Activated B cell treated with CpG ODN at 0.5 μM for 24 hours (primary cell): ENCODE measurements at regions not wholly inside any gene's neighbourhood (a gene's known extent, or its start where the extent isn't known, plus 50 kb on each side); places are given as distances from the start of the nearest gene placed in this dataset.

Experiments used
- ATAC-seq: fragments of 200-7000 bp; cut with Tn5 transposase; one replicate; pipeline ENCODE4 v1.10.0; 2021; ENCODE audit warnings: low read depth, mild to moderate bottlenecking, moderate library complexity
- CTCF ChIA-PET: fragments of 350-600 bp; sonication (Branson Sonifier 250); formaldehyde crosslinking; loops from one replicate; lab custom pipeline; 2021; ENCODE audit warnings: antibody characterized with exemption; lab: Charles Lee
- POLR2A ChIA-PET: fragments of 350-600 bp; sonication (Branson Sonifier 250); formaldehyde crosslinking; loops from one replicate; lab custom pipeline; 2021; ENCODE audit warnings: antibody characterized with exemption; lab: Charles Lee
- DNase-seq: peaks from one replicate; pipeline ENCODE4 v3.0.0; 2022
- H3K27ac Mint-ChIP-seq: one replicate; pipeline ENCODE4 v1.8.0; 2020; ENCODE audit warnings: mixed read lengths
- H3K27me3 Mint-ChIP-seq: one replicate; pipeline ENCODE4 v1.8.0; 2021; ENCODE audit warnings: mixed read lengths
- H3K36me3 Mint-ChIP-seq: one replicate; pipeline ENCODE4 v1.8.0; 2021; ENCODE audit warnings: low read depth, mixed read lengths
- H3K4me1 Mint-ChIP-seq: one replicate; pipeline ENCODE4 v1.8.0; 2021; ENCODE audit warnings: mixed read lengths
- H3K4me3 Mint-ChIP-seq: one replicate; pipeline ENCODE4 v1.8.0; 2020; ENCODE audit warnings: mild to moderate bottlenecking, mixed read lengths
- H3K9me3 Mint-ChIP-seq: one replicate; pipeline ENCODE4 v1.8.0; 2020; ENCODE audit warnings: mixed read lengths
- CTCF ChIP-seq: fragments of 200-600 bp; IDR thresholded peaks from one replicate; pipeline ENCODE4 v1.8.0; 2022; ENCODE audit warnings: antibody characterized with exemption, mild to moderate bottlenecking
- intact Hi-C: fragments of 100-400 bp; cut with micrococcal nuclease; formaldehyde crosslinking; loops from one replicate; pipeline ENCODE4 v1.15.1; 2024

- intact Hi-C loops: no loop called here
- Mint-ChIP-seq H3K27ac (no peak overlapping the region), H3K36me3 (no peaks in the 10 kb centered on the region), H3K4me1 (no peaks in the 10 kb centered on the region), H3K27me3 (no peaks in the 10 kb centered on the region), H3K4me3 (no peak overlapping the region), H3K9me3 (no peaks in the 10 kb centered on the region)
- ATAC-seq: no peak
- ChIA-PET CTCF (no interaction called here), POLR2A (no interaction called here)
- no peak for DNase-seq
- no peak for TF ChIP-seq CTCF
Observed at GRCh38 chr4:135840781-135841180, 1639.2 kb upstream of the PABPC4L start.

- ATAC-seq: no peak
- intact Hi-C loops: no loop called here
- POLR2A ChIA-PET: no interaction called here
- no peak for TF ChIP-seq CTCF
- Mint-ChIP-seq H3K27me3 (no peaks in the 10 kb centered on the region), H3K27ac (no peak overlapping the region), H3K36me3 (no peaks in the 10 kb centered on the region), H3K9me3 (no peaks in the 10 kb centered on the region), H3K4me1 (no peaks in the 10 kb centered on the region), H3K4me3 (no peak overlapping the region)
- CTCF ChIA-PET: no interaction called here
- DNase-seq: no peak
Observed at GRCh38 chr4:135839712-135840111, 1638.1 kb upstream of the PABPC4L start.

- Mint-ChIP-seq H3K9me3 (no peaks in the 10 kb centered on the region), H3K27ac (no peak overlapping the region), H3K4me3 (no peak overlapping the region), H3K27me3 (no peaks in the 10 kb centered on the region), H3K36me3 (no peaks in the 10 kb centered on the region), H3K4me1 (no peaks in the 10 kb centered on the region)
- CTCF ChIA-PET: no interaction called here
- POLR2A ChIA-PET: no interaction called here
- no peak for TF ChIP-seq CTCF
- intact Hi-C loops: no loop called here
- ATAC-seq (no peak), DNase-seq (no peak)
Observed at GRCh38 chr4:135838889-135839288, 1637.3 kb upstream of the PABPC4L start.

DNA sequence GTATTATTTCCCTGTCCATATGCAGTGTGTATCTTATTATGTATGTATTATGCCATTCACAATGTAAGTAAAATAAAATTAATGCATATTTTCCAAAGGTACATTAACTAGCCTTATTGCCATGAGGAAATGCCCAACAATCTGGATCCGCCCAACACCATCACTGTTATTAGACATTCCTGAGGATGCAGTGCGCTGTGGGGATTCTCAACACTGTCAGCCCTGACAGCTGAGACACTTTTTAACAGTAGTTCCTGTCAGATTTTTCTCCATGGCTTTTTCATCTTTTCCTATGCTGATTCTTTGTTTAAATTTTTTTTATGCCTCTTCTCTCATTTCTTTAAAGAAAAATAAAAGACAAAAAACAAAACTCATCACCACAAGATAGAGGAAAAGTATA is 1632.9 kb upstream of the PABPC4L start:
- DNase-seq: no peak
- Mint-ChIP-seq H3K36me3 (no peaks in the 10 kb centered on the region), H3K27ac (no peak overlapping the region), H3K27me3 (no peaks in the 10 kb centered on the region), H3K4me3 (no peak overlapping the region), H3K9me3 (no peaks in the 10 kb centered on the region), H3K4me1 (no peaks in the 10 kb centered on the region)
- intact Hi-C loops: no loop called here
- ATAC-seq: no peak
- CTCF ChIA-PET: no interaction called here
- TF ChIP-seq CTCF: no peak
- POLR2A ChIA-PET: no interaction called here

- ChIA-PET POLR2A (no interaction called here), CTCF (no interaction called here)
- H3K4me1 Mint-ChIP-seq: no peaks in the 10 kb centered on the region
- DNase-seq (no peak), ATAC-seq (no peak)
- no peaks in the 10 kb centered on the region for H3K36me3 Mint-ChIP-seq
- H3K27ac Mint-ChIP-seq: no peak overlapping the region
- intact Hi-C loops: no loop called here
- H3K4me3 Mint-ChIP-seq: no peak overlapping the region
- no peak for TF ChIP-seq CTCF
- H3K27me3 Mint-ChIP-seq: no peaks in the 10 kb centered on the region
- no peaks in the 10 kb centered on the region for H3K9me3 Mint-ChIP-seq
Observed at GRCh38 chr4:135833529-135833928, 1631.9 kb upstream of the PABPC4L start.
